Skeletal muscle satellite cell (primary cell): ENCODE measurements at regions not wholly inside any gene's neighbourhood (a gene's known extent, or its start where the extent isn't known, plus 50 kb on each side); places are given as distances from the start of the nearest gene placed in this dataset.
"Not testable (repeated sequence)": the region's sequence is repeated elsewhere in the genome, so short reads cannot be mapped to it uniquely, and the experiment has no call there.

ENCODE experiments used
- H3K27me3 ChIP-seq: 2 replicates; pipeline ENCODE4 v1.7.0; 2013; ENCODE audit warnings: low read length; ENCODE audit not compliant: control insufficient read depth, insufficient read depth
- H3K36me3 ChIP-seq: 2 replicates; pipeline ENCODE4 v1.7.0; 2013; ENCODE audit warnings: mild to moderate bottlenecking, control low read depth, low read length; ENCODE audit not compliant: insufficient read depth
- H3K4me1 ChIP-seq: 2 replicates; pipeline ENCODE4 v1.7.0; 2013; ENCODE audit warnings: low read length; ENCODE audit not compliant: control insufficient read depth, insufficient read depth
- H3K4me2 ChIP-seq: 2 replicates; pipeline ENCODE4 v1.7.0; 2013; ENCODE audit warnings: mild to moderate bottlenecking, low read length
- H3K4me3 ChIP-seq: 2 replicates; pipeline ENCODE4 v1.7.0; 2013; ENCODE audit warnings: low read length
- H3K9ac ChIP-seq: 2 replicates; pipeline ENCODE4 v1.7.0; 2013; ENCODE audit warnings: mild to moderate bottlenecking, low read depth, low read length, moderate library complexity
- H3K9me3 ChIP-seq: replicated peaks from 2 replicates; pipeline ENCODE4 v1.7.0; 2013; ENCODE audit warnings: mild to moderate bottlenecking, control low read depth, low read length

GRCh38 chr2:105494683-105495425 is 96.0 kb upstream of the FHL2 start:
- Histone ChIP-seq H3K4me1 (peaks cover 17% of the 10 kb centered on the region), H3K36me3 (no peaks in the 10 kb centered on the region), H3K4me3 (no peak overlapping the region), H3K27me3 (peaks cover 22% of the 10 kb centered on the region), H3K9ac (no peak overlapping the region), H3K9me3 (peaks cover 4% of the 10 kb centered on the region), H3K4me2 (no peak overlapping the region)

GRCh38 chr2:105490956-105491355 is 92.1 kb upstream of the FHL2 start:
- Histone ChIP-seq H3K27me3 (peaks cover 8% of the 10 kb centered on the region), H3K9ac (no peak overlapping the region), H3K9me3 (peaks cover 4% of the 10 kb centered on the region), H3K4me1 (peaks cover 22% of the 10 kb centered on the region), H3K4me2 (no peak overlapping the region), H3K36me3 (no peaks in the 10 kb centered on the region), H3K4me3 (no peak overlapping the region)

- Histone ChIP-seq H3K4me2 (no peak overlapping the region), H3K4me3 (no peak overlapping the region), H3K4me1 (peaks cover 22% of the 10 kb centered on the region), H3K9ac (no peak overlapping the region), H3K9me3 (peaks cover 4% of the 10 kb centered on the region), H3K36me3 (no peaks in the 10 kb centered on the region), H3K27me3 (peaks cover 7% of the 10 kb centered on the region)
Measured at GRCh38 chr2:105490204-105490603, 91.4 kb upstream of the FHL2 start.

- Histone ChIP-seq H3K4me1 (peaks cover 22% of the 10 kb centered on the region), H3K4me2 (no peak overlapping the region), H3K36me3 (no peaks in the 10 kb centered on the region), H3K9ac (no peak overlapping the region), H3K4me3 (no peak overlapping the region), H3K27me3 (peaks cover 4% of the 10 kb centered on the region), H3K9me3 (peaks cover 4% of the 10 kb centered on the region)
Measured at GRCh38 chr2:105489168-105489878, 90.5 kb upstream of the FHL2 start.

- Histone ChIP-seq H3K4me3 (no peak overlapping the region), H3K9ac (peak overlapping the region; percentile 45), H3K4me2 (no peak overlapping the region), H3K27me3 (no peaks in the 10 kb centered on the region), H3K4me1 (peaks cover 22% of the 10 kb centered on the region), H3K36me3 (no peaks in the 10 kb centered on the region), H3K9me3 (peaks cover under 1% of the 10 kb centered on the region)
Measured at GRCh38 chr2:105488285-105488684, 89.4 kb upstream of the FHL2 start.

- no peaks in the 10 kb centered on the region for H3K9me3 ChIP-seq
- H3K4me1 ChIP-seq = peaks cover 22% of the 10 kb centered on the region
- peak overlapping the region; percentile 33 for H3K4me2 ChIP-seq
- H3K4me3 ChIP-seq = no peak overlapping the region
- H3K36me3 ChIP-seq = no peaks in the 10 kb centered on the region
- H3K27me3 ChIP-seq = no peaks in the 10 kb centered on the region
- H3K9ac ChIP-seq = peak overlapping the region; percentile 51
Measured at GRCh38 chr2:105487142-105488069, 88.6 kb upstream of the FHL2 start.

GRCh38 chr2:105486762-105487141 is 87.9 kb upstream of the FHL2 start:
- Histone ChIP-seq H3K4me2 (peak overlapping the region; percentile 33), H3K4me3 (no peak overlapping the region), H3K27me3 (no peaks in the 10 kb centered on the region), H3K36me3 (no peaks in the 10 kb centered on the region), H3K9ac (peak overlapping the region; percentile 51), H3K4me1 (peaks cover 22% of the 10 kb centered on the region), H3K9me3 (no peaks in the 10 kb centered on the region)

- Histone ChIP-seq H3K27me3 (peaks cover 10% of the 10 kb centered on the region), H3K4me1 (no peaks in the 10 kb centered on the region), H3K9ac (no peak overlapping the region), H3K4me3 (no peak overlapping the region), H3K4me2 (no peak overlapping the region), H3K9me3 (no peaks in the 10 kb centered on the region), H3K36me3 (no peaks in the 10 kb centered on the region)
Measured at GRCh38 chr2:105478670-105479069, 79.8 kb upstream of the FHL2 start.

GRCh38 chr2:105477050-105477620 is 78.3 kb upstream of the FHL2 start:
- not testable (repeated sequence) for H3K4me2 ChIP-seq, H3K4me1 ChIP-seq, H3K36me3 ChIP-seq, H3K9ac ChIP-seq, H3K27me3 ChIP-seq, H3K4me3 ChIP-seq, H3K9me3 ChIP-seq

- H3K4me1 ChIP-seq = no peaks in the 10 kb centered on the region
- no peaks in the 10 kb centered on the region for H3K9me3 ChIP-seq
- H3K9ac ChIP-seq = no peak overlapping the region
- H3K4me2 ChIP-seq = no peak overlapping the region
- H3K4me3 ChIP-seq = no peak overlapping the region
- H3K36me3 ChIP-seq = no peaks in the 10 kb centered on the region
- peaks cover 3% of the 10 kb centered on the region for H3K27me3 ChIP-seq
Measured at GRCh38 chr2:105473011-105473410, 74.2 kb upstream of the FHL2 start.

GRCh38 chr2:105470979-105471378 is 72.1 kb upstream of the FHL2 start:
- Histone ChIP-seq H3K36me3 (no peaks in the 10 kb centered on the region), H3K9ac (no peak overlapping the region), H3K27me3 (peaks cover 18% of the 10 kb centered on the region), H3K4me2 (no peak overlapping the region), H3K9me3 (no peaks in the 10 kb centered on the region), H3K4me1 (no peaks in the 10 kb centered on the region), H3K4me3 (no peak overlapping the region)
